Stimulated activated CD4-positive, alpha-beta T cell treated with anti-CD3 and anti-CD28 coated beads, TNF-alpha, amount 100 ng/mL, for 48 hours (primary cell): ENCODE measurements at regions not wholly inside any gene's neighbourhood (a gene's known extent, or its start where the extent isn't known, plus 50 kb on each side); places are given as distances from the start of the nearest gene placed in this dataset.
"Not testable (repeated sequence)": the region's sequence is repeated elsewhere in the genome, so short reads cannot be mapped to it uniquely, and the experiment has no call there.

ENCODE experiments used
- DNase-seq, 3 donors: peaks; one replicate each; pipeline ENCODE4 v3.0.0-alpha.2; 2020; ENCODE audit warnings: low read depth in 3 of 3

DNA sequence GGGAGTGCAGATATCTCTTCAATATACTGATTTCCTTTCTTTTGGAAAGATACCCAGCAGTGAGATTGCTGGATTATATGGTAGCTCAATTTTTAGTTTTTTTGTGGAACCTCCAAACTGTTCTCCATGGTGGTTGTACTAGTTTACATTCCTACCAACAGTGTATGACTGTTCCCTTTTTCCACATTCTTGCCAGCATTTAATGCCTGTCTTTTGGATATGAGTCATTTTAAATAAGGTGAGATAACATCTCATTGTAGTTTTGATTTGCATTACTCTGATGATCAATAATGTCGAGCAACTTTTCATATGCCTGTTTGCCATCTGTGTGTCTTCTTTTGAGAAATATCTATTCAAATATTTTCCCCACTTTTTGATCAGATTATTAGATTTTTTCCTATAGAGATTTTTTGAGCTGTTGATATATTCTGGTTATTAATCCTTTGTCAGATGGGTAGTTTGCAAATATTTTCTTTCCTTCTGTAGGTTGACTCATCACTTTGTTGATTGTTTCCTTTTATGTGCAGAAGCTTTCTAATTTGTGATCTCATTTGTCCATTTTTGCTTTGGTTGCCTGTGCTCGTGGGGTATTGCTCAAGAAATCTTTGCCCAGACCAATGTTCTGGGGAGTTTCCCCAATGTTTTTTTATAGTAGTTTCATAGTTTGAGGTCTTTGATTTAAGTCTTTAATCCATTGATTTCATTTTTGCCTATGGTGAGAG lies 552.7 kb downstream of the ZNF674 start:
- DNase-seq = no peak

- DNase-seq = no peak
These were observed 558.2 kb downstream of the ZNF674 start for GRCh38 chrX:45986971-45987370.

GRCh38 chrX:45986081-45986480 lies 559.1 kb downstream of the ZNF674 start:
- DNase-seq = no peak

GRCh38 chrX:45982958-45983727 lies 562.1 kb downstream of the ZNF674 start:
- not testable (repeated sequence) for DNase-seq

DNA sequence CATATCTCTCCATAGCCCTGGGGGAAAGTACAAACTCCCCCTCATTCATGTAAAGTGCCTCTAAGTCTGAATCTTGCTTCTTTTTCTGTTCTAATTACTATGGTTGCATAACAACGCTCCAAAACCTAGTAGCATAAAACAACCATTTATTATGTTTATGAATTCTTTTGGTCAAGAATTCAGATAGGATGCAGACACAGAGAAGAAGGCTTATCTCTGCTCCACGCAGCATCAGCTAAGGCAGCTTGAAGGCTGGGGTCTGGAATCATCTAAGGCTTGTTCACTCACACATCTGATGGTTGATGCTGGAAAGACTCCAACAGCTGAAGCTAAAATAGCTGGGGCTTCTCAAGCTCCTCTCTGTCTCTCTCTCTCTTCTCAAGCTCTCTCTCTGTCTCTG lies 564.5 kb downstream of the ZNF674 start:
- no peak for DNase-seq

- DNase-seq = no peak
These were observed 569.6 kb downstream of the ZNF674 start for GRCh38 chrX:45975633-45976032.

DNA sequence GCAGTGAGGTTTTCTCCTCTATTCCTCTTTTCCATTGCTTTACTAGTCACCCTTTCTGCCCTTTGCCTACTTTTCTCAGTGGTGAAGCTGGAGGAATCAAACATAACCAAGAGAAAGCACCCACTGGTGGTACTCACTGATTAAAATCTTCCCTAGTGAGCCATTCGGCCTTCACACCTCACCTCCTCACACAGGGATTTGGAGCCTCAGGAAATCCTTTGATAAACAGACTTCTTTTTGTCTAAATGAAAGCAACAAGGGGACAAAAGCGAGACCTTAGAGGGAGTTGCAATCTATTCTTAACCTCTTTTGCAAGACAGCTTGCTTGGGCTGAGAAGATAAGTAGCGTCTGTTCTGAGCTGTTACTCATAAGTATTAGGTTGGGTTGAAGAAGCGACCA lies 572.6 kb downstream of the ZNF674 start:
- DNase-seq = no peak

DNA sequence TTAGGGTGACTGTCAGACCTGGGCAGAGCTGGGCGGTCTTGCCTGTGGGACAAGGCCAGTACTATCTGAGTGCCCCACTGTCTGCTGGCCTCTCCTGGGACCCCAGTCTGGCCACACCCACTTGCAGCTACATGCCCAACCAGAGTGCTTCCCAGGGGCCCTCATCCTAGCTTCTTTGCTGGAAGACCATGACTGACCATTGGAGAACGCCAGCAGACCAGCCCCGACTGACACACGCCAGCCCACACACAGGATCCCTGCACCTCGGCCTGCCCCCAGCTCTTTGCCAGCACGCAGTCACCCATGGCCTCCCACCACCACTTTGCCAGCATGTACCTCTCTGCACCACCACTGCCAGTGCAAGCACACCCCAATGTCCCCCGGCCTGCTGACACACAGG lies 585.7 kb downstream of the ZNF674 start:
- no peak for DNase-seq

GRCh38 chrX:45956191-45956870 lies 588.9 kb downstream of the ZNF674 start:
- DNase-seq = no peak

- no peak for DNase-seq
These were observed 589.6 kb downstream of the ZNF674 start for GRCh38 chrX:45955661-45956060.

DNA sequence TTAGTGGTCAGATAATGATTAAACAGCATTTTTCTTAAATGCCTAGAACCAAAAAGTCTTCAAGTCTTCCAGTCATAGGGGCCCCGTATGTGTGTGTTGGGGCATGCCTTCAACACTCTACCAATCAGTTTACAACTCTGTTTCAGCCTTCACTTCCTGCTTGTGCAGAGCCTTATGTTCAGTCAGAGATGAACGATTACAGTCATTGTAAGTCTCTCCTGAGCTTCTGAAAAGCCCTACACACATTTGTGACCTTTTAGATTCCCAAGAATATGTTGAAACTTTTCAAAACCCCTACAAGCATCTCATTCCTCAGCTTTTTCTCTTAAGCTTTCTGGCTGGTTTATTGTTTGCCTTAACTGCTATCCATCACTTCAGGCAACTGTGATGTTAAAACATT lies 591.2 kb downstream of the ZNF674 start:
- no peak for DNase-seq

DNA sequence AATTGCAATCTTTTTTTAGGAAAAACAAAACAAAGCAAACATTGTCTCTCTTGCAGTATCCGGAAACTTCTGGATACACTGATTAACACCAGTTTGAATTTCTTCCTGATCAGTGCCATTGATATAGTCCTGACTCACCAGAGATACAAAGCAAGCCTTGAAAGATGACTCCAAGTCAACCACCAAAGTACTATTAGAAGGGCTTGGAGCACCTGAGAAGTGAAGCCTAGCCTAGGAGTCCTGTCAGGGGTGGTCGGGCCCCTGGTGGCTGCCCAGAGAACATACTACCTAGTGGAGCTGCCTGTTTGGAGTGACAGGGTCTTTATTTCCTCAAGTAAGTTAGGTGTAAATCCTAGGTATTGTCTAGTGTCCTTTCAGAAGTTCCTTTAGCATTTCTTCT lies 593.2 kb downstream of the ZNF674 start:
- no peak for DNase-seq

GRCh38 chrX:45935408-45935807 lies 609.8 kb downstream of the ZNF674 start:
- DNase-seq = no peak

DNA sequence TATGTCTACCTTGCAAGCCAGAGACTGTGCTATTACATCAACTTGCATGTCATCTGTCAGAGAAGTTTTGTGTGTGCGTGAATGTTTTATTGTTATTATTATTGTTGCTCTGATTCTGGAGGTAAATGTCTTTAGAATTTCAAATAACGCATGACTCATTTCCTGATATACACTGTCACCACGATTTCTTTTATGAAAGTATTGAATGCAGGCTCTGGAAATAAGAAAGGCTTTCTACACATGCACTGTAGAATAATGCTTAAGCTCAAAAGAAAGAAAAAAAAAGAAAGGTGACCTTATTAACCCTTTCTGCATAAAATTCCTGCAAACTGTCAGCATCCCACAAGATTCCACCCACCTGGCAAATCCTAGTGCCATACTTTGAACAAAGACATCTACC lies 632.9 kb downstream of the ZNF674 start:
- no peak for DNase-seq

DNA sequence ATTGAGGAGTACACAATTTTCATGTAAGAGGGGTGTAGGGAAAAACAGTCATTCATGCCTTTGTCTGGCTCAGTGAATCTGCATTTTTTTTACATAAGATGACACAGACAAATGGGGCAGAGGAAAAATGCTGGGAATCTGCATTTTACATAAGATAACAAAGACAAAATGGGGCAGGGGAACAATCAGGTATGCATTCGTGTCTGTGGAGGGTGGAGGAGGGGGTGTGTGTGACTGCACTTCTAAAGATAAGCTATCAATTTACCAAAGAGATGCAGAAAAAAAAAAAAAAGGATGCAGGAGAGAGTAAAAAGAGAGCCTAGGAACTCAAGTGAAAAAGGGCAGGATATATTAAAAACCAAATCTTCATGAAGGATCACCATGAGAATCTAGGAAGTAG lies 637.4 kb downstream of the ZNF674 start:
- no peak for DNase-seq

GRCh38 chrX:45903781-45904201 lies 641.4 kb downstream of the ZNF674 start:
- no peak for DNase-seq

- DNase-seq = no peak
These were observed 644.2 kb downstream of the ZNF674 start for GRCh38 chrX:45900766-45901615.

- no peak for DNase-seq
These were observed 650.2 kb downstream of the ZNF674 start for GRCh38 chrX:45894864-45895645.

DNA sequence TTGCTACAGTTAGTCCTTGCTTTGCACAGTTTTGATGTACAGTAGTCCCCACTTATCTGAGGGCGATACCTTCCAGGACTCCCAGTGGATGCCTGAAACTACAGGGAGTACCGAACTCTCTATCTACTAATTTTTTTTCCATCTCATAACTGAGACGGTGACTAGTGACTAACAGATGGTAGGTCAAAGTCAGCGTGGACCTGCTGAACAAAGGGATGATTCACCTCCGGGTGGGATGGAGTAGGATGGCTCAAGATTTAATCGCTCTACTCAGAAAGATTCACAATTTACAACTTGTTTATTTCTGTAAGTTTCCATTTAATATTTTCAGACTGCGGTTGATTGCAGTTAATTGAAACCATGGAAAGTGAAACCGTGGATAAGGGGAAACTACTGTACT lies 655.8 kb downstream of the ZNF674 start:
- DNase-seq = no peak

DNA sequence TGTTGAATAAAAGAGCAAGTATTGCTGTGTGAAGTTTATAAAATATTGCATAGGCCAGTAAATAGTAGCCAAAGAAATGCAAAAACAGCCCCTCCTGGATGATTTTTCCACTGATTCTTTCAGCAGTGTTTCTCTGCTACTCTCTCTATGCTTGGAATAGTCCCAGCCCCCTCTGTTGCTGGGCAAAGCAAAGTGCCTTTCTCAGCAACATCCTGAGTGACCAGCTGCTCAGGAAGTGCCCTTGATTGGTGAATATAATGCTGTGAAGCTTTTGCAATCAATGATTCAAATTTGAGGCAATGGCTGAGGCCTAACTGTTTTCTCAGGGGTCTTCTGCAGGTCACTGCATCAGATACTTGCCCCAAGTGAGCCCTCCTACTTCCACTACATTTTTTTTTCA lies 656.7 kb downstream of the ZNF674 start:
- DNase-seq = no peak

DNA sequence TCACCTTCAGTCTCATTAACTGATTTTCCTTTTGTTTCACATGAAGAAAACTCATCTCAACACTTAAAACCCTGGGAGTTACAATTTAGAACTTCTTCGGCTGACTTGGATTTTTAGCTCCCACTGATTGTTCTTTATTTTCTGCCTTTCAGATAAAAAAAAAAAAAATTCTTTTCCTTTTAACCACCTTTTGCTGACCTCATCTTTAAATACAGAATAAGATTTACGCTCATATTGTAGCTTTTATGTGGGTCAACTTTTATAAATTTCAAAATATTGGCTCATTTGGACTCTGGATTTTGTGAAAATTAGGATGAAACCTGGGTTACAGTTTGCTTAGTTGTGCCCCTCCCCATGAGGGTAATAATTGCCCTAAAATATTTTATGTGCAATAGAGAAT lies 659.3 kb downstream of the ZNF674 start:
- no peak for DNase-seq
